ENCODE measurements at regions not wholly inside any gene's neighbourhood (a gene's known extent, or its start where the extent isn't known, plus 50 kb on each side); places are given as distances from the start of the nearest gene placed in this dataset.
"Not testable (repeated sequence)": the region's sequence is repeated elsewhere in the genome, so short reads cannot be mapped to it uniquely, and the experiment has no call there.

GRCh38 chr13:65302691-65303090 is 1927.4 kb downstream of the PCDH9 start:
- DNase-seq (ENCODE audit: low spot score), result no peak

- no peak for DNase-seq (ENCODE audit: low spot score)
These were observed 1928.6 kb downstream of the PCDH9 start for GRCh38 chr13:65301506-65301905.

- no peak for DNase-seq (ENCODE audit: low spot score)
These were observed 1929.9 kb downstream of the PCDH9 start for GRCh38 chr13:65300220-65300619.

- DNase-seq (ENCODE audit: low spot score), result no peak
These were observed 1936.5 kb downstream of the PCDH9 start for GRCh38 chr13:65293530-65294198.

- DNase-seq (ENCODE audit: low spot score), result peak; percentile 11
These were observed 1937.6 kb downstream of the PCDH9 start for GRCh38 chr13:65292488-65292901.

- DNase-seq (ENCODE audit: low spot score), result no peak
These were observed 1942.7 kb downstream of the PCDH9 start for GRCh38 chr13:65287405-65287804.

GRCh38 chr13:65275838-65276630 is 1954.1 kb downstream of the PCDH9 start:
- DNase-seq (ENCODE audit: low spot score), result no peak

- DNase-seq (ENCODE audit: low spot score), result no peak
These were observed 1955.0 kb downstream of the PCDH9 start for GRCh38 chr13:65275108-65275507.

GRCh38 chr13:65273811-65274420 is 1956.2 kb downstream of the PCDH9 start:
- DNase-seq (ENCODE audit: low spot score), result not testable (repeated sequence)

GRCh38 chr13:65268009-65268408 is 1962.1 kb downstream of the PCDH9 start:
- no peak for DNase-seq (ENCODE audit: low spot score)

GRCh38 chr13:65265988-65266387 is 1964.1 kb downstream of the PCDH9 start:
- no peak for DNase-seq (ENCODE audit: low spot score)

- DNase-seq (ENCODE audit: low spot score), result no peak
These were observed 1966.1 kb downstream of the PCDH9 start for GRCh38 chr13:65264066-65264465.

- DNase-seq (ENCODE audit: low spot score), result no peak
These were observed 1968.9 kb downstream of the PCDH9 start for GRCh38 chr13:65260946-65261891.

GRCh38 chr13:65240773-65241172 is 1989.4 kb downstream of the PCDH9 start:
- no peak for DNase-seq (ENCODE audit: low spot score)

GRCh38 chr13:65236841-65237418 is 1993.2 kb downstream of the PCDH9 start:
- no peak for DNase-seq (ENCODE audit: low spot score)

GRCh38 chr13:65217471-65217995 is 2012.6 kb downstream of the PCDH9 start:
- DNase-seq (ENCODE audit: low spot score), result no peak

GRCh38 chr13:65202845-65203244 is 2027.3 kb downstream of the PCDH9 start:
- not testable (repeated sequence) for DNase-seq (ENCODE audit: low spot score)

GRCh38 chr13:65188721-65189120 is 2041.4 kb downstream of the PCDH9 start:
- no peak for DNase-seq (ENCODE audit: low spot score)

GRCh38 chr13:65168026-65168425 is 2062.1 kb downstream of the PCDH9 start:
- no peak for DNase-seq (ENCODE audit: low spot score)

- DNase-seq (ENCODE audit: low spot score), result no peak
These were observed 2063.5 kb downstream of the PCDH9 start for GRCh38 chr13:65166675-65167074.

- DNase-seq (ENCODE audit: low spot score), result no peak
These were observed 2070.3 kb downstream of the PCDH9 start for GRCh38 chr13:65159803-65160202.
